ENCODE measurements at regions not wholly inside any gene's neighbourhood (a gene's known extent, or its start where the extent isn't known, plus 50 kb on each side); places are given as distances from the start of the nearest gene placed in this dataset.

GRCh38 chr2:59947209-59947608, 606.2 kb downstream of the BCL11A start:
- Histone ChIP-seq H3K27ac (no peak overlapping the region), H3K4me3 (ENCODE audit: low read depth, low read length) (no peak overlapping the region), H3K27me3 (ENCODE audit: insufficient read depth, low read depth, severe bottlenecking) (no peaks in the 10 kb centered on the region), H3K9me3 (ENCODE audit: severe bottlenecking) (no peaks in the 10 kb centered on the region), H3K36me3 (no peaks in the 10 kb centered on the region)
- DNase-seq, result no peak
- TF ChIP-seq, protein P1, sequence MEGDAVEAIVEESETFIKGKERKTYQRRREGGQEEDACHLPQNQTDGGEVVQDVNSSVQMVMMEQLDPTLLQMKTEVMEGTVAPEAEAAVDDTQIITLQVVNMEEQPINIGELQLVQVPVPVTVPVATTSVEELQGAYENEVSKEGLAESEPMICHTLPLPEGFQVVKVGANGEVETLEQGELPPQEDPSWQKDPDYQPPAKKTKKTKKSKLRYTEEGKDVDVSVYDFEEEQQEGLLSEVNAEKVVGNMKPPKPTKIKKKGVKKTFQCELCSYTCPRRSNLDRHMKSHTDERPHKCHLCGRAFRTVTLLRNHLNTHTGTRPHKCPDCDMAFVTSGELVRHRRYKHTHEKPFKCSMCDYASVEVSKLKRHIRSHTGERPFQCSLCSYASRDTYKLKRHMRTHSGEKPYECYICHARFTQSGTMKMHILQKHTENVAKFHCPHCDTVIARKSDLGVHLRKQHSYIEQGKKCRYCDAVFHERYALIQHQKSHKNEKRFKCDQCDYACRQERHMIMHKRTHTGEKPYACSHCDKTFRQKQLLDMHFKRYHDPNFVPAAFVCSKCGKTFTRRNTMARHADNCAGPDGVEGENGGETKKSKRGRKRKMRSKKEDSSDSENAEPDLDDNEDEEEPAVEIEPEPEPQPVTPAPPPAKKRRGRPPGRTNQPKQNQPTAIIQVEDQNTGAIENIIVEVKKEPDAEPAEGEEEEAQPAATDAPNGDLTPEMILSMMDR (IDR thresholded peaks at IDR 0.05; ENCODE audit: low read depth, low read length), result no peak

- Histone ChIP-seq H3K9me3 (ENCODE audit: severe bottlenecking) (no peaks in the 10 kb centered on the region), H3K27me3 (ENCODE audit: insufficient read depth, low read depth, severe bottlenecking) (no peaks in the 10 kb centered on the region), H3K27ac (no peak overlapping the region), H3K36me3 (no peaks in the 10 kb centered on the region), H3K4me3 (ENCODE audit: low read depth, low read length) (no peak overlapping the region)
- TF ChIP-seq, protein P1 (IDR thresholded peaks at IDR 0.05; ENCODE audit: low read depth, low read length), result no peak
- no peak for DNase-seq
These were observed 614.2 kb downstream of the BCL11A start for GRCh38 chr2:59939236-59939635.

- no peaks in the 10 kb centered on the region for H3K27me3 ChIP-seq (ENCODE audit: insufficient read depth, low read depth, severe bottlenecking)
- no peak overlapping the region for H3K4me3 ChIP-seq (ENCODE audit: low read depth, low read length)
- no peak for DNase-seq
- no peak overlapping the region for H3K27ac ChIP-seq
- no peaks in the 10 kb centered on the region for H3K9me3 ChIP-seq (ENCODE audit: severe bottlenecking)
- TF ChIP-seq, protein P1 (IDR thresholded peaks at IDR 0.05; ENCODE audit: low read depth, low read length), result no peak
- no peaks in the 10 kb centered on the region for H3K36me3 ChIP-seq
These were observed 615.3 kb downstream of the BCL11A start for GRCh38 chr2:59938181-59938580.

DNA sequence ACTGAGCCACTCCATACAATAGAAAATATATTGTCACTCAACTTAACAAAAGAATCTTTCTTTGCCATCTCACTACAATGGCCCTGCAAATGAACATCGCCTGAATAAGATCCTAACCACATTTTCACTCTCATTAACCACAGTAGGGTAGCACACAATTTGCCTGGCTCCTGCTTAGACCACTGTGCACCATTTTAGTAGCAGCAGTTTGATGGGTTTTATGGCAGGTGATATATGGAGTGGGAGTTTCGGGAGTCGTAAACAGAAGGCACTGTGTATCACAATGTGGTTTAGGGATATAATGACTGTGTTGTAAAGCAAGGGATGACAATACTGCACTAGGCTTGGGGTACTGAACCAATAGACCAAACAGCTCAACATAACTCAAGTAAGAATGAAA, 617.4 kb downstream of the BCL11A start:
- Histone ChIP-seq H3K27me3 (ENCODE audit: insufficient read depth, low read depth, severe bottlenecking) (no peaks in the 10 kb centered on the region), H3K9me3 (ENCODE audit: severe bottlenecking) (no peaks in the 10 kb centered on the region), H3K27ac (no peak overlapping the region), H3K4me3 (ENCODE audit: low read depth, low read length) (no peak overlapping the region), H3K36me3 (no peaks in the 10 kb centered on the region)
- TF ChIP-seq, protein P1 (IDR thresholded peaks at IDR 0.05; ENCODE audit: low read depth, low read length), result no peak
- DNase-seq, result no peak

DNA sequence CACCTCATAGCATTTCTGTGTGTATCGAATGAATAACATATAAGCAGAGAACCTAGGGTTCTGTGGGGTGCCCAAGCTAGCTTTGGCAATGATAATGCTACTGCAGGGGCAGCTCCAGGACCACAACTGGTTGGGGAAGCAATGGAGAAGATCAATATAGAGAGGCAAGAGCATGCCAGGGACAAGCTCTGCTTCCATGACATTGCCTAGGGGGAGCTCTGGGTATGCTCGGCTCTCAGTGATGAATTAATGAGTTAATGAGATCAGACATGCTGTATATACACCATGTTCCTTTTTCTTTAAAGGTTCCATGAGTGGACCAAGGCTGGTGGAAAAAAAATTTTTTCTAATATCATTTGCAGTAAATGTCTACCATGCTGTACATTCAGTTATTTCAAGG, 618.4 kb downstream of the BCL11A start:
- TF ChIP-seq, protein P1 (IDR thresholded peaks at IDR 0.05; ENCODE audit: low read depth, low read length), result peak; percentile 52
- Histone ChIP-seq H3K27ac (no peak overlapping the region), H3K4me3 (ENCODE audit: low read depth, low read length) (no peak overlapping the region), H3K36me3 (no peaks in the 10 kb centered on the region), H3K27me3 (ENCODE audit: insufficient read depth, low read depth, severe bottlenecking) (no peaks in the 10 kb centered on the region), H3K9me3 (ENCODE audit: severe bottlenecking) (no peaks in the 10 kb centered on the region)
- DNase-seq, result peak; percentile 31

DNA sequence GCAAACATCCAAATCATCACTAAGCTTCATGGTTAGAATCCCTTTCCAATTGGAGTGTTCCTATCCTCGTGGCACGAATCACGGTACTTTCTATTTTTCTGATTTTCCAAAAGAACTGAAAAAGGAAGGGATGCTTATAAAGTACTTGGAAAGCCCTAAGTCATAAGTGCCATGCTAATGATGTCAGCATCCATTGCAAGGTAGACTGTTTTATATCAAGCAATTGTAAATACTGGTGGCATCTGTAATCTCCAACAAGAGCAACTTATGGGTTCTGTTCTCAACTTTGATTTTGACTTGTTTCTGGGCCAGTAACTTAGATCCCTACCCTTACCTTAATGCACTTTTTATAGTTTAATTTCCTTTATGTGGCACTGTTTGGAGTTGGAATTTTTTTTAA, 619.5 kb downstream of the BCL11A start:
- DNase-seq, result no peak
- no peak overlapping the region for H3K27ac ChIP-seq
- no peaks in the 10 kb centered on the region for H3K27me3 ChIP-seq (ENCODE audit: insufficient read depth, low read depth, severe bottlenecking)
- TF ChIP-seq, protein P1 (IDR thresholded peaks at IDR 0.05; ENCODE audit: low read depth, low read length), result no peak
- no peak overlapping the region for H3K4me3 ChIP-seq (ENCODE audit: low read depth, low read length)
- no peaks in the 10 kb centered on the region for H3K9me3 ChIP-seq (ENCODE audit: severe bottlenecking)
- no peaks in the 10 kb centered on the region for H3K36me3 ChIP-seq

Data from WERI-Rb-1 (cell line).